Glutamatergic neuron (in vitro differentiated cells): ENCODE measurements at regions not wholly inside any gene's neighbourhood (a gene's known extent, or its start where the extent isn't known, plus 50 kb on each side); places are given as distances from the start of the nearest gene placed in this dataset.
"Not testable (repeated sequence)": the region's sequence is repeated elsewhere in the genome, so short reads cannot be mapped to it uniquely, and the experiment has no call there.

Experiments
- DNase-seq: peaks from one replicate; pipeline ENCODE4 v3.0.0; 2022
- H3K27ac Mint-ChIP-seq: one replicate; pipeline ENCODE4 v1.8.0; 2020; ENCODE audit warnings: mild to moderate bottlenecking, mixed read lengths, inconsistent platforms; ENCODE audit not compliant: unreplicated experiment
- H3K27me3 Mint-ChIP-seq: one replicate; pipeline ENCODE4 v1.8.0; 2020; ENCODE audit warnings: mild to moderate bottlenecking, moderate library complexity, mixed read lengths, inconsistent platforms; ENCODE audit not compliant: unreplicated experiment
- H3K36me3 Mint-ChIP-seq: one replicate; pipeline ENCODE4 v1.8.0; 2020; ENCODE audit warnings: mild to moderate bottlenecking, mixed read lengths, inconsistent platforms; ENCODE audit not compliant: unreplicated experiment
- H3K4me1 Mint-ChIP-seq: one replicate; pipeline ENCODE4 v1.8.0; 2020; ENCODE audit warnings: mild to moderate bottlenecking, low read depth, mixed read lengths, inconsistent platforms; ENCODE audit not compliant: unreplicated experiment
- H3K4me3 Mint-ChIP-seq: one replicate; pipeline ENCODE4 v1.8.0; 2020; ENCODE audit warnings: mild to moderate bottlenecking, mixed read lengths, inconsistent platforms; ENCODE audit not compliant: unreplicated experiment
- H3K9me3 Mint-ChIP-seq: one replicate; pipeline ENCODE4 v1.8.0; 2020; ENCODE audit warnings: mild to moderate bottlenecking, moderate library complexity, mixed read lengths, inconsistent platforms; ENCODE audit not compliant: unreplicated experiment
- TF ChIP-seq, protein P1 (sequence below): fragments of 200-600 bp; sonication (generic); IDR thresholded peaks from one replicate; pipeline ENCODE4 v1.5.0; 2021; ENCODE audit not compliant: partially characterized antibody, unreplicated experiment

DNA sequence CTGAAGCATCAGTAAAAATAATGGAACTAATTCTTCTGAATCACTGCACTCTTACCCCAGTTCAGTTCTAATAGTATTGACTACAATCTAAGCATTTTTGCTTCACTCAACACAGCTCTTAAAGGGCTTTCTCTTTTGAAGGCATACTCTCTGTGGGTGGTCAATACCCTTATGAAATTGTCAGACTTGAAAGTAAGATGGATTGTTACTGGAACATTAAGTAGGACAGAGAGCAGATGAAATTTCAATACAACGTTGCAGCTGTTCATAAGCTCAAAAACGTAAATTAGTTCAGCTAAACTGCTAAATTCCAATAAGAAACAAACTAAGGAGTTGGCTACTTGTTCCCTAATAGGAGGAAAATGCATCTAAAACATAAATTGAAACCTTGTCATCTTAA is 352.3 kb upstream of the TENM3 start:
- Mint-ChIP-seq H3K9me3 (no peaks in the 10 kb centered on the region), H3K27ac (no peak overlapping the region), H3K4me3 (no peak overlapping the region), H3K4me1 (no peaks in the 10 kb centered on the region), H3K36me3 (no peaks in the 10 kb centered on the region), H3K27me3 (no peaks in the 10 kb centered on the region)
- TF ChIP-seq, protein P1, sequence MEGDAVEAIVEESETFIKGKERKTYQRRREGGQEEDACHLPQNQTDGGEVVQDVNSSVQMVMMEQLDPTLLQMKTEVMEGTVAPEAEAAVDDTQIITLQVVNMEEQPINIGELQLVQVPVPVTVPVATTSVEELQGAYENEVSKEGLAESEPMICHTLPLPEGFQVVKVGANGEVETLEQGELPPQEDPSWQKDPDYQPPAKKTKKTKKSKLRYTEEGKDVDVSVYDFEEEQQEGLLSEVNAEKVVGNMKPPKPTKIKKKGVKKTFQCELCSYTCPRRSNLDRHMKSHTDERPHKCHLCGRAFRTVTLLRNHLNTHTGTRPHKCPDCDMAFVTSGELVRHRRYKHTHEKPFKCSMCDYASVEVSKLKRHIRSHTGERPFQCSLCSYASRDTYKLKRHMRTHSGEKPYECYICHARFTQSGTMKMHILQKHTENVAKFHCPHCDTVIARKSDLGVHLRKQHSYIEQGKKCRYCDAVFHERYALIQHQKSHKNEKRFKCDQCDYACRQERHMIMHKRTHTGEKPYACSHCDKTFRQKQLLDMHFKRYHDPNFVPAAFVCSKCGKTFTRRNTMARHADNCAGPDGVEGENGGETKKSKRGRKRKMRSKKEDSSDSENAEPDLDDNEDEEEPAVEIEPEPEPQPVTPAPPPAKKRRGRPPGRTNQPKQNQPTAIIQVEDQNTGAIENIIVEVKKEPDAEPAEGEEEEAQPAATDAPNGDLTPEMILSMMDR, result no peak
- no peak for DNase-seq

DNA sequence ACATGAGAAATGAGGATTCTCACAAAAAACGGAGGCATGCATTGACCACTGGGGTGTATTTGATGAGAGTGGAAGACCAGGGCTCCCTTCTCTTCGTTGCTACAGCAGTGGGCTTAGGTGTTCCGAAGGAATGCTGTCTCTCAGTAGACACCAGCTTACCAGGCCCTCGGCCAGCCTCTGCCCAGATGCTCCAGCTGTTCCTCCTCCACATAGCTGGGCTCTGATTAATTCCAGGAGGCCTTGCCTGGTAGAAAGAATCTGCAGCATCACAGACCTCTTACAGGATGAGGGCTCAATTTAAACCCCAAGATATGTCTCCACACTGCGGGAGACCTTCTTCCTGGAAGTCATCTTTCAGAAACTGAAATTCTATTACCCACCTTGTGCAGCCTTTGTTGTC is 346.6 kb upstream of the TENM3 start:
- Mint-ChIP-seq H3K9me3 (no peaks in the 10 kb centered on the region), H3K4me1 (no peaks in the 10 kb centered on the region), H3K36me3 (no peaks in the 10 kb centered on the region), H3K4me3 (no peak overlapping the region), H3K27ac (no peak overlapping the region), H3K27me3 (no peaks in the 10 kb centered on the region)
- TF ChIP-seq, protein P1, result no peak
- no peak for DNase-seq

DNA sequence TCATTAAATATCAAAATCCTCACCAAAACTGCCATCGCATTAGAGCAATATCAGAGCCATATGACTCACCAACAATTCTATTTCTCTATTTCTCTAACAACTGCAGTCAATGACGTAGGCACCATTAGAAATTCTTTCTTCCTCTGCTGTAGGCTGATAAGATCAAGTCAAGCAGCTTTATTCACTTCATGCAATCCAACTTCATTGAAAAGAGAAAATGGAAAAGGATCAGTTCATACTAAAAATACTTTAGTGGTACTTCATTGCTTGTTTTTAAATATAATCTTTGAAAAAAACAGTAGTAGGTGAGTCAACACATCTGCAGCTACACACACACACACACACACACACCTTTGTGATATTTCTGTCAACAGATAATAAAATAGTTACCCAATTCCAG is 345.3 kb upstream of the TENM3 start:
- TF ChIP-seq, protein P1, result no peak
- no peaks in the 10 kb centered on the region for H3K36me3 Mint-ChIP-seq
- H3K4me1 Mint-ChIP-seq, result no peaks in the 10 kb centered on the region
- peaks cover 3% of the 10 kb centered on the region for H3K9me3 Mint-ChIP-seq
- no peaks in the 10 kb centered on the region for H3K27me3 Mint-ChIP-seq
- no peak for DNase-seq
- H3K4me3 Mint-ChIP-seq, result no peak overlapping the region
- no peak overlapping the region for H3K27ac Mint-ChIP-seq

DNA sequence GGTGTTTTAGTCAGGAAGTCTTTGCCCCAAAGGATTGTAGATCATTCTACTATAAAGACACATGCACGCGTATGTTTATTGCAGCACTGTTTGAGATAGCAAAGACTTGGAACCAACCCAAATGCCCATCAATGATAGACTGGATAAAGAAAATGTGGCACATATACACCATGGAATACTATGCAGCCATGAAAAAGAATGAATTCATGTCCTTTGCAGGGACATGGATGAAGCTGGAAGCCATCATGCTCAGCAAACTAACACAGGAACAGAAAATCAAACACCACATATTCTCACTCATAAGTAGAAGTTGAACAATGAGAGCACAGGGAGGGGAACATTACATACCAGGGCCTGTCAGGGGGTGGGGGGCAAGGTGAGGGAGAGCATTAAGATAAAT is 340.8 kb upstream of the TENM3 start:
- not testable (repeated sequence) for H3K4me3 Mint-ChIP-seq, H3K27me3 Mint-ChIP-seq, H3K9me3 Mint-ChIP-seq, H3K27ac Mint-ChIP-seq, DNase-seq, H3K4me1 Mint-ChIP-seq
- H3K36me3 Mint-ChIP-seq, result peaks cover 20% of the 10 kb centered on the region

DNA sequence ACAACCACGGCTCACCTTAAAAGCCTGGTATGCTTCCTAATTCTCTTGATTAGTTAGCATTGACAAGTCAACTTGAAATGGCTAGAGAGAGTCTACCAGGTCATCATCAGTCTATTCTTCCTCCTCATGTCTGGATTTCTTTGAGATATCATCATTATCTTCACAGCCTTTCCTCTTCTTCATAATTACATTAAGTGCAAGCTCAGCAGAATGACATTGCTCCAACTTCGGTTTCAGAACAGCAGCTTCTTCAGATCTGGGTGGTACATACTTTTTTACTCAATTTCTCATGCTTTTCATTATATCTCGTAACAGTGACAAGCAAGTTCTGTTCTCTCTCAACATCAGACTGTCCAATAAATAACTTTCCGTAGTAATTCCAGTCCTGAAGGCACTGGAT is 337.5 kb upstream of the TENM3 start:
- Mint-ChIP-seq H3K27ac (no peak overlapping the region), H3K9me3 (peaks cover 5% of the 10 kb centered on the region), H3K36me3 (peaks cover 20% of the 10 kb centered on the region), H3K4me3 (no peak overlapping the region), H3K27me3 (no peaks in the 10 kb centered on the region), H3K4me1 (no peaks in the 10 kb centered on the region)
- TF ChIP-seq, protein P1, result no peak
- no peak for DNase-seq

DNA sequence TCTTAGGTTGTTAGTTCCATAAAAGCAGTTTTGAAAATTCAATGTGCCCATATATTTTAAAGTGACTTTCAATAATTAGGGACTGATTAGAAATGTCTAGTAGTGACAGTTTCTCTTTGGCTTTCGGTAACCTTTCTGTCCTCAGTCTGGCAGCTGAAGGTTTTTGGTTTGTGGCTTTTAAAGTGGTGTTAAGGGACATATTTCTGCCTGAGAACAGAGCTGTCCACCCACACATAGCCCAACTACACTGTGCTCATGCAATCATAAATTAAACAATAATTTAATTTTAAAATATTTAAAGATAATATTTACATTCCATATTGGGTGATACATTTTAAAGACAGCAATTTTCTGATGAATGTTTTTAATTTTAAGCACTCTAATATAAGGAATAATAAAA is 335.0 kb upstream of the TENM3 start:
- no peak for DNase-seq
- H3K9me3 Mint-ChIP-seq, result peaks cover 8% of the 10 kb centered on the region
- no peaks in the 10 kb centered on the region for H3K4me1 Mint-ChIP-seq
- no peak overlapping the region for H3K4me3 Mint-ChIP-seq
- TF ChIP-seq, protein P1, result no peak
- no peak overlapping the region for H3K27ac Mint-ChIP-seq
- peaks cover 2% of the 10 kb centered on the region for H3K27me3 Mint-ChIP-seq
- H3K36me3 Mint-ChIP-seq, result peaks cover 34% of the 10 kb centered on the region
